Tibial artery (tissue), 4 donors: ENCODE measurements at regions not wholly inside any gene's neighbourhood (a gene's known extent, or its start where the extent isn't known, plus 50 kb on each side); places are given as distances from the start of the nearest gene placed in this dataset.

ENCODE experiments used
- DNase-seq, 2 donors: peaks; one replicate each; pipeline ENCODE4 v3.0.0-alpha.2; 2019
- H3K27ac ChIP-seq, 2 donors: fragments of 200-600 bp; sonication (generic) in 1 of 2; 1 replicate in 1 of 2; 2 replicates in 1 of 2; pipeline ENCODE4 v1.5.1; 2018 to 2019; ENCODE audit warnings: mild to moderate bottlenecking in 1 of 2
- H3K27me3 ChIP-seq, 2 donors: fragments of 200-600 bp; sonication (generic) in 1 of 2; one replicate each; pipeline versions ENCODE4 v1.5.1 to v1.6.0; 2016 to 2019
- H3K36me3 ChIP-seq, 3 donors: fragments of 200-600 bp; sonication (generic) in 2 of 3; one replicate each; pipeline ENCODE4 v1.5.1; 2016 to 2019; ENCODE audit warnings: mild to moderate bottlenecking in 2 of 3
- H3K4me1 ChIP-seq, 4 donors: fragments of 200-600 bp; sonication (generic) in 2 of 4; 1 replicate in 3 of 4; 2 replicates in 1 of 4; pipeline ENCODE4 v1.5.1; 2016 to 2019
- H3K4me3 ChIP-seq, 2 donors: fragments of 200-600 bp; sonication (generic) in 1 of 2; 1 replicate in 1 of 2; 2 replicates in 1 of 2; pipeline ENCODE4 v1.5.1; 2018 to 2019; ENCODE audit warnings: mild to moderate bottlenecking in 2 of 2
- H3K9me3 ChIP-seq, 3 donors: fragments of 200-600 bp; sonication (generic) in 1 of 3; one replicate each; pipeline ENCODE4 v1.5.1; 2016 to 2019
- CTCF ChIP-seq, 2 experiments: fragments of 200-600 bp in 1 of 2; fragments of 450-650 bp in 1 of 2; IDR thresholded peaks; one replicate each; pipeline ENCODE4 v1.5.1; 2017 to 2019; ENCODE audit warnings: antibody characterized with exemption in 2 of 2, mild to moderate bottlenecking in 1 of 2, moderate library complexity in 1 of 2
- intact Hi-C: fragments of 100-400 bp; cut with DNase I; formaldehyde crosslinking; loops from one replicate; pipeline ENCODE4 v1.15.0; 2023; ENCODE audit warnings: low total_unique reads

GRCh38 chr2:219835493-219835892 is 208.1 kb downstream of the SLC4A3 start:
- DNase-seq = no peak
- Histone ChIP-seq H3K36me3 (no peaks in the 10 kb centered on the region), H3K4me1 (no peaks in the 10 kb centered on the region), H3K4me3 (no peak overlapping the region), H3K27me3 (no peaks in the 10 kb centered on the region), H3K27ac (no peak overlapping the region), H3K9me3 (no peaks in the 10 kb centered on the region)
- intact Hi-C loops = no loop called here
- no peak for TF ChIP-seq CTCF (IDR thresholded peaks at IDR 0.05)

- peak; percentile 14 to 17 for TF ChIP-seq CTCF (IDR thresholded peaks at IDR 0.05)
- intact Hi-C loops = no loop called here
- H3K27me3 ChIP-seq = no peaks in the 10 kb centered on the region
These were observed 209.3 kb downstream of the SLC4A3 start for GRCh38 chr2:219836647-219837177.

GRCh38 chr2:219844401-219845091 is 217.1 kb downstream of the SLC4A3 start:
- Histone ChIP-seq H3K36me3 (no peaks in the 10 kb centered on the region), H3K9me3 (no peaks in the 10 kb centered on the region), H3K27me3 (peaks cover 0 to 2% of the 10 kb centered on the region in 2 donors), H3K4me3 (no peak overlapping the region), H3K27ac (no peak overlapping the region), H3K4me1 (no peaks in the 10 kb centered on the region)
- TF ChIP-seq CTCF (IDR thresholded peaks at IDR 0.05) = no peak
- no peak for DNase-seq
- intact Hi-C loops = no loop called here

More at GRCh38 chr2:219836647-219837177, 209.3 kb downstream of the SLC4A3 start:
- H3K27ac ChIP-seq = no peak overlapping the region
- DNase-seq = no peak
- H3K36me3 ChIP-seq = no peaks in the 10 kb centered on the region
- no peak overlapping the region for H3K4me3 ChIP-seq
- no peaks in the 10 kb centered on the region for H3K4me1 ChIP-seq
- H3K9me3 ChIP-seq = no peaks in the 10 kb centered on the region

- H3K4me3 ChIP-seq = no peak overlapping the region
- no peaks in the 10 kb centered on the region for H3K9me3 ChIP-seq
- H3K4me1 ChIP-seq = peaks cover 0 to 5% (median 0%) of the 10 kb centered on the region in 4 donors
- H3K27me3 ChIP-seq = peaks cover 0 to 13% of the 10 kb centered on the region in 2 donors
- DNase-seq = no peak
- no peaks in the 10 kb centered on the region for H3K36me3 ChIP-seq
- intact Hi-C loops = no loop called here
- H3K27ac ChIP-seq = no peak overlapping the region
- no peak for TF ChIP-seq CTCF (IDR thresholded peaks at IDR 0.05)
These were observed 221.5 kb downstream of the SLC4A3 start for GRCh38 chr2:219848882-219849281.

- Histone ChIP-seq H3K9me3 (no peaks in the 10 kb centered on the region), H3K27ac (no peak overlapping the region), H3K4me3 (no peak overlapping the region), H3K36me3 (no peaks in the 10 kb centered on the region), H3K27me3 (peaks cover 0 to 15% of the 10 kb centered on the region in 2 donors), H3K4me1 (peaks cover 0 to 5% (median 0%) of the 10 kb centered on the region in 4 donors)
- DNase-seq = no peak
- intact Hi-C loops = no loop called here
- TF ChIP-seq CTCF (IDR thresholded peaks at IDR 0.05) = no peak
These were observed 223.7 kb downstream of the SLC4A3 start for GRCh38 chr2:219851169-219851568.
